Superior temporal gyrus (tissue), 1 donor: ENCODE measurements at regions not wholly inside any gene's neighbourhood (a gene's known extent, or its start where the extent isn't known, plus 50 kb on each side); places are given as distances from the start of the nearest gene placed in this dataset.

Experiments used
- DNase-seq: peaks from one replicate; pipeline ENCODE4 v3.0.0-alpha.2; 2016; ENCODE audit errors: extremely low spot score

GRCh38 chr5:133854554-133854953, 113.9 kb downstream of the C5orf15 start:
- no peak for DNase-seq

- DNase-seq = no peak
Observed at GRCh38 chr5:133853646-133854365, 114.6 kb downstream of the C5orf15 start.

- DNase-seq = no peak
Observed at GRCh38 chr5:133851521-133851920, 116.9 kb downstream of the C5orf15 start.

- no peak for DNase-seq
Observed at GRCh38 chr5:133850811-133851210, 117.6 kb downstream of the C5orf15 start.

GRCh38 chr5:133849116-133849515, 119.3 kb downstream of the C5orf15 start:
- no peak for DNase-seq

- DNase-seq = no peak
Observed at GRCh38 chr5:133848341-133848811, 120.0 kb downstream of the C5orf15 start.

GRCh38 chr5:133847886-133848285, 120.5 kb downstream of the C5orf15 start:
- no peak for DNase-seq

GRCh38 chr5:133847301-133847700, 121.1 kb downstream of the C5orf15 start:
- no peak for DNase-seq

- no peak for DNase-seq
Observed at GRCh38 chr5:133846478-133847226, 121.8 kb downstream of the C5orf15 start.

GRCh38 chr5:133845271-133845670, 123.2 kb downstream of the C5orf15 start:
- no peak for DNase-seq

GRCh38 chr5:133844836-133845235, 123.6 kb downstream of the C5orf15 start:
- DNase-seq = no peak

GRCh38 chr5:133843911-133844310, 124.5 kb downstream of the C5orf15 start:
- no peak for DNase-seq

- no peak for DNase-seq
Observed at GRCh38 chr5:133842846-133843611, 125.4 kb downstream of the C5orf15 start.

- DNase-seq = no peak
Observed at GRCh38 chr5:133841831-133842750, 126.3 kb downstream of the C5orf15 start.

GRCh38 chr5:133840168-133840567, 128.3 kb downstream of the C5orf15 start:
- no peak for DNase-seq

GRCh38 chr5:133839721-133840120, 128.7 kb downstream of the C5orf15 start:
- DNase-seq = no peak

GRCh38 chr5:133839090-133839489, 129.3 kb downstream of the C5orf15 start:
- DNase-seq = no peak

GRCh38 chr5:133838286-133838685, 130.1 kb downstream of the C5orf15 start:
- DNase-seq = no peak

- no peak for DNase-seq
Observed at GRCh38 chr5:133831491-133832224, 136.8 kb downstream of the C5orf15 start.

- no peak for DNase-seq
Observed at GRCh38 chr5:133830911-133831310, 137.5 kb downstream of the C5orf15 start.

- no peak for DNase-seq
Observed at GRCh38 chr5:133830281-133830680, 138.1 kb downstream of the C5orf15 start.
